Coronary artery (tissue), 2 donors: ENCODE measurements at regions not wholly inside any gene's neighbourhood (a gene's known extent, or its start where the extent isn't known, plus 50 kb on each side); places are given as distances from the start of the nearest gene placed in this dataset.

Experiments
- DNase-seq: peaks from one replicate; pipeline ENCODE4 v3.0.0-alpha.2; 2017; ENCODE audit warnings: low spot score
- H3K27ac ChIP-seq, 2 donors: fragments of 200-600 bp; sonication (generic); one replicate each; pipeline ENCODE4 v1.5.1; 2016 to 2019
- H3K4me3 ChIP-seq: fragments of 200-600 bp; sonication (generic); 2 replicates; pipeline ENCODE4 v1.5.1; 2016; ENCODE audit warnings: mild to moderate bottlenecking, moderate library complexity
- CTCF ChIP-seq: fragments of 200-600 bp; sonication (generic); IDR thresholded peaks from one replicate; pipeline ENCODE4 v1.5.1; 2019; ENCODE audit warnings: antibody characterized with exemption

GRCh38 chr1:30484668-30485067, 238.7 kb downstream of the MATN1 start:
- H3K27ac ChIP-seq: no peak overlapping the region
- DNase-seq: no peak
- TF ChIP-seq CTCF: no peak
- H3K4me3 ChIP-seq: no peak overlapping the region

- no peak for TF ChIP-seq CTCF
- H3K27ac ChIP-seq: no peak overlapping the region
- H3K4me3 ChIP-seq: no peak overlapping the region
- DNase-seq: no peak
These were observed 243.8 kb downstream of the MATN1 start for GRCh38 chr1:30479575-30479974.

- TF ChIP-seq CTCF: no peak
- no peak for DNase-seq
- Histone ChIP-seq H3K4me3 (no peak overlapping the region), H3K27ac (no peak overlapping the region)
These were observed 244.4 kb downstream of the MATN1 start for GRCh38 chr1:30478799-30479563.

GRCh38 chr1:30478283-30478682, 245.1 kb downstream of the MATN1 start:
- TF ChIP-seq CTCF: no peak
- no peak for DNase-seq
- Histone ChIP-seq H3K4me3 (no peak overlapping the region), H3K27ac (no peak overlapping the region)

GRCh38 chr1:30477588-30477987, 245.8 kb downstream of the MATN1 start:
- no peak for DNase-seq
- no peak overlapping the region for H3K4me3 ChIP-seq

GRCh38 chr1:30476911-30477459, 246.4 kb downstream of the MATN1 start:
- H3K27ac ChIP-seq: no peak overlapping the region
- H3K4me3 ChIP-seq: no peak overlapping the region
- DNase-seq: no peak
- TF ChIP-seq CTCF: no peak

More at GRCh38 chr1:30477588-30477987, 245.8 kb downstream of the MATN1 start:
- no peak for TF ChIP-seq CTCF
- H3K27ac ChIP-seq: no peak overlapping the region

- Histone ChIP-seq H3K27ac (no peak overlapping the region), H3K4me3 (no peak overlapping the region)
- no peak for TF ChIP-seq CTCF
- no peak for DNase-seq
These were observed 246.9 kb downstream of the MATN1 start for GRCh38 chr1:30476476-30476875.
